Gastrocnemius medialis (tissue), 4 donors: ENCODE measurements at regions not wholly inside any gene's neighbourhood (a gene's known extent, or its start where the extent isn't known, plus 50 kb on each side); places are given as distances from the start of the nearest gene placed in this dataset.

Experiments
- POLR2A ChIP-seq, 2 donors: fragments of 450-650 bp; IDR thresholded peaks; one replicate each; pipeline ENCODE4 v1.6.1; 2017; ENCODE audit warnings: antibody characterized with exemption in 2 of 2, mild to moderate bottlenecking in 2 of 2, moderate library complexity in 2 of 2
- TF ChIP-seq, protein P1 (sequence below), 5 experiments: fragments of 450-650 bp in 3 of 5; fragments of 200-600 bp in 2 of 5; sonication (generic) in 2 of 5; IDR thresholded peaks in 4 of 5; conservative IDR thresholded peaks in 1 of 5; 1 replicate in 4 of 5; 2 replicates in 1 of 5; pipeline ENCODE4 v1.5.1; 2016 to 2019; ENCODE audit warnings: antibody characterized with exemption in 5 of 5, mild to moderate bottlenecking in 3 of 5, moderate library complexity in 3 of 5

DNA sequence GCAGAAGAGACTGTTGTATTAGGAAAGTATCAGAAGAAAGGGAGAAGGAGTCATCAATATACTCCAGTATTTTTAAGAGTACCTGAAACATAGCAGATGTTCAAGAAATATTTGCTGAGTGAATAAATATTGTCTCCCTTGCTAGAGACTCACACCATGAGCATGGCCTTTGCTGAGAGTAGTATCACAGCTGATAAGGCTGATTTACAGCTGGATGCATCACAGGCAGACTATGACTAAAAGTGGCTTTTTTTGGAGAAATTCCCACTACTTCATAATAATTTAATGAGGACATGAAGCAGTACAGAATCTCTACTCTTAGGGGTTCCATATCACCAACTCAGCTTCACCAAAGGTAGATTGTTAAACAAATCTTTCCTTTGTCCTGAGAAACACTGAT, 373.3 kb downstream of the RBM43 start:
- TF ChIP-seq, protein P1, sequence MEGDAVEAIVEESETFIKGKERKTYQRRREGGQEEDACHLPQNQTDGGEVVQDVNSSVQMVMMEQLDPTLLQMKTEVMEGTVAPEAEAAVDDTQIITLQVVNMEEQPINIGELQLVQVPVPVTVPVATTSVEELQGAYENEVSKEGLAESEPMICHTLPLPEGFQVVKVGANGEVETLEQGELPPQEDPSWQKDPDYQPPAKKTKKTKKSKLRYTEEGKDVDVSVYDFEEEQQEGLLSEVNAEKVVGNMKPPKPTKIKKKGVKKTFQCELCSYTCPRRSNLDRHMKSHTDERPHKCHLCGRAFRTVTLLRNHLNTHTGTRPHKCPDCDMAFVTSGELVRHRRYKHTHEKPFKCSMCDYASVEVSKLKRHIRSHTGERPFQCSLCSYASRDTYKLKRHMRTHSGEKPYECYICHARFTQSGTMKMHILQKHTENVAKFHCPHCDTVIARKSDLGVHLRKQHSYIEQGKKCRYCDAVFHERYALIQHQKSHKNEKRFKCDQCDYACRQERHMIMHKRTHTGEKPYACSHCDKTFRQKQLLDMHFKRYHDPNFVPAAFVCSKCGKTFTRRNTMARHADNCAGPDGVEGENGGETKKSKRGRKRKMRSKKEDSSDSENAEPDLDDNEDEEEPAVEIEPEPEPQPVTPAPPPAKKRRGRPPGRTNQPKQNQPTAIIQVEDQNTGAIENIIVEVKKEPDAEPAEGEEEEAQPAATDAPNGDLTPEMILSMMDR (IDR thresholded peaks at IDR 0.05 in 4 of 5, conservative IDR thresholded peaks at IDR 0.05 in 1 of 5), result no peak
- TF ChIP-seq POLR2A (IDR thresholded peaks at IDR 0.05), result no peak
